Ecto neural progenitor cell (in vitro differentiated cells): ENCODE measurements at regions not wholly inside any gene's neighbourhood (a gene's known extent, or its start where the extent isn't known, plus 50 kb on each side); places are given as distances from the start of the nearest gene placed in this dataset.
"Not testable (repeated sequence)": the region's sequence is repeated elsewhere in the genome, so short reads cannot be mapped to it uniquely, and the experiment has no call there.

Experiments used
- DNase-seq: peaks from one replicate; pipeline ENCODE4 v3.0.0-alpha.2; 2018; ENCODE audit warnings: low spot score

DNA sequence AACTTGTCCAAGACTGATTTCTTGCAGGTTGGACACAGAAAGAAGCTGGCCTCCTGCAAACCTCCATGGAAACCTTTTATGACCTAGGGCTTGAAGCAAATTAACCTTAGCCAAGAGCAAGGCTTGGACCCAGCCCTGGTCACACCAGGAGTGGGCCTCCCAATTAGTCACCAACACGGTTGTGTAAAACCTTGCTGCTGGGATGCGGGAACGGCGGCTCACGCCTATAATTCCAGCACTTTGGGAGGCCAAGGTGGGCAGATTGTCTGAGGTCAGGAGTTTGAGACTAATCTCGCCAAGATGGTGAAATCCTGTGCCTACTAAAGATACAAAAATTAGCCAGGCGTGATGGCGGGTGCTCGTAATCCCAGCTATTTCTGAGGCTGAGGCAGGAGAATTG is 419.9 kb downstream of the AASDHPPT start:
- no peak for DNase-seq

DNA sequence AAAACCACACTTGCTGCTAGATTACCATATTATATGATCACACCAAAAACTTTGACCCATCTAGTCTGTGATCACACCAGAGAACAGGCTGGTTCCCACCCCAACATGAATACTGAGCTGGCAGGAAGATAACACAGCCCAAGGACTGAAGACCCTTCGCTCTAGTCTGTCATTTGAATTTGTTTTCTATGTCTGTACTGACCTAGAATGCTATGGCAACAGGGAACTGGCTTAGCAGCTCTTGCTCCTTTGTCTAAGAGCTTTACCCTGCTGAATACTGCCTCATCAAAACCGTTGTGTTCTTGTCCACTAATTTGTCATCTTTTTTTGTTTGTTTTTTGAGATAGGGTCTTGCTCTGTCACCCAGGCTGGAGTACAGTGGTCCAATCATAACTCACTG is 420.4 kb downstream of the AASDHPPT start:
- DNase-seq = no peak

DNA sequence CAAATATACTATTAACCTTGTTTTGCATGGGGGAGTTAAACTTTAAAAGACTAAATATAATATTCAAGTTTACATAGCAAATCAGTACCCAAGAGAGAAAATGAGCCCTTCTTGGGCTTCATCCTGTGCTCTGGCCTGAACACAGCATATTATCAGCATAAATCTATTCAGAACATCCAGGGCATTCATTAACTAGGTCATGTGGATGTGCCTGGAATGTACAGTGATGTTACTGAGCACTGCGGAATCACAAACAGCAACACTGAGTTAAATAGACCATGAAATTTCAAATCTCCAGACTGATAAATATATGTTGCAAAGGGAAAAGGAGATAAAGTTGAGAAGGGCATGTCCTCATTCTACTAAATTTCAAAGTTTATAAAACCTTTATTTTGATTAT is 426.4 kb downstream of the AASDHPPT start:
- DNase-seq = no peak

DNA sequence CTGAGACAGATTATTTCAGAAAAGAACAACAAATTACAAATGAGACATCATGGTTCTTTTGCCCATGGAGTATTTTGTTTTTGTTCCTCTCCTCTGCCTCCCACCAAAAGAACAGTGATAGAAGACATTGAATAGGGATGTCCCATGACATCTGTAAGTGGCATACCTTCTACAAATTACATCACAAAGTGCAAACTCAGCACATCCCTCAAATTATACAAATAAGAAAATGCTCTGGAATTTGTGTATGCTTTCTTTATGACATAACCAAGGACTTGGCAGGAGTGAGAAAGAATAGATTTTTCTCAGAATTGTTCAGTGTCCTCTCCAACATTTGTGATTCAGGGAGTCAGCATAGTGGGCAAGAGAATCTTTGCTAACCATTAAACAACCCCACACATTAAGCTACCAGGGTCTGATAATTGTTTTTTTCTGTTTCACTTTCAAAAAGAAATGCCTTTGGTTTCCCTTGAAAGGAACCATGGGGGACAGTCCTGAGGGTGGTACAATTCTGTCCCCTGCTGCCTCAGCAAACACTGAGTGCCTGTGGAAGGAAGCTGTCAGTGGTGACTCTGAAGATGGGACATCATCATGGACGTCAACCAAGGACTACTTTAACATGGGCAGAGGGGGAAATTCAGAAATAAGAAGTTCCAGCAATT is 430.3 kb downstream of the AASDHPPT start:
- DNase-seq = no peak

DNA sequence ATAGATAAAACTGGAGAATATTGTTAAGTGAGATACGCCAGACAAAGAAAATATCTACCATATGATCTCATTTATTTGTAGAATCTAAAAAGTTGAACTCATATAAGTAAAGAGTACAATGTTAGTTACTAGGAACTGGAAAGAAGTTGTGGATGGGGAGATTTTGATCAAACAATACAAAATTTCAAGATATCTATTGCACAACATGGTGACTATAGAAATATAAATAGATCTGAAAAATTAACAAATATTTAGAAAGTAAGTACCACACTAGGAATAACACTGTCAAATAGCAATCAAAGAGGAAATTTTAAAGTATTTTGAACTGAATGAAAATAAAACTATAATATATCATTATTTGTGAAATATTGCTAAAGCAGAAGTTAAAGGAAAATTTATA is 437.2 kb downstream of the AASDHPPT start:
- DNase-seq = no peak

DNA sequence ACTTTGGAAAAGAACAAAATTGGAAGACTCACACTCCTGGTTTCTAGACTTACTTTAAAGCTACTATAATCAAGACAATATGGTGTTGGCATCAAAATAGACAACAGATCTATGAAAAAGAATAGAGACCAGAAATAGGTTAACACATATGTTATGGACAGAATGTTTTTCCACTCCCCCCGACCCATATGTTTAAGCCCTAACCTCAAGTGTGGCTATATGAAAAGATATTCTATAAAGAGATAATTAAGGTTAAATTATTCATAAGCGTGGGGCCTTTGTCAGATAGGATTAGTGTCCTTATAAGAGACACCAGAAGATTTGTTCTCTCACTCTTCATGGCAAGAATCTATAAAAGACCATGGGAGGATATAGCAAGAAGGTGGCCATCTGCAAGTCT is 440.0 kb downstream of the AASDHPPT start:
- no peak for DNase-seq

DNA sequence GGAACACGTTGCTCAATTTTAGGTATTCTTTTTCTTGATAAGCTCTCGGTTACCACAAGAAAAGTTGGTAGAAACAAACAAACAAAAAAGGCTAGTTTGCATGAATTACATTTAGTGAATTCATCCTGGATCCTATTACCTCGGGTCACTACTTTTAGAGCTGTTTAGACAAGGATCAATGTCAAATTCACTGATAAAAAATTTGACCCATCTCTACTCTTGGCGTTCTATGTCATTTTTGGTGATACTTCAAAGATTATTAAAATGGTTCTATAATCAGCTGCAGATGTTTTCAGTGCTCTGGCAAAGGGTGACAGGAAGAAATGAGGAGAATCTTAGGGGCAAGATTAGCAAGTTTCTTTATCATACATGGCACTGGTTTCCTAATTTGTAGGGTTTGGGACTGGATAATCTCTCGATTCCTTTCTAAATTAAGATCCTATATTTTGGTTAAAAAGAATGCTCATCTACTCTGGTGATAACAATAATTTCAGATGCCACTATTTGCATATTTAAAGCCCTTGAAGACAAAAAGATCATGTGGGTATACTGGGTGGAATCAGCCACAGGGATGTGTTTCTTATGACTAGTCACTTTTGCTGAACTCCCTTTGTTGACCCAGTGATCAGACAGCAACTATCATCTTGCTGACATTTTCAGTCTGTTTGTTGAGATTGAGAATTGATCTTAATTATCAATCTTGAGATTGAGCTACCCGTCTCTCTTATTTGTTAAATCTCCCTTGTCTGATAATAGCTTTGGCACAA is 442.9 kb downstream of the AASDHPPT start:
- no peak for DNase-seq

DNA sequence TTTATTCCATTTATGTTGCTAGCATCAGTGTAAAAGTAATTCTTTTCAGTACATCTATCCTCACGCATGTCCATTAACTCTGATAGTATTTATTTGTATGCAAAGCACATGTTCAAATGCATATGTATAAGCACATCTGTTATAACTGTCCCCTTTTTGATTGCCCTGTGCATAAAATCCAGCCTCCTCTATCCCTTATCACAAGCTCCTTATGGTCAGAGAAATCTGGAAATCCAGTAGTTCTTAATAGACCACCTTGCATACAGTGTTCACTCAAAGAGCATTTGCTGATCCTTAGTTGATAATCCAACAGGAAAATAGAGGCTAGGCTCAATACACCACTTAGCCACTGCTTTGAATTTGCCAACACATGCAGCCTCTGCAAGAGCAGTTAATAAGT is 443.5 kb downstream of the AASDHPPT start:
- no peak for DNase-seq

DNA sequence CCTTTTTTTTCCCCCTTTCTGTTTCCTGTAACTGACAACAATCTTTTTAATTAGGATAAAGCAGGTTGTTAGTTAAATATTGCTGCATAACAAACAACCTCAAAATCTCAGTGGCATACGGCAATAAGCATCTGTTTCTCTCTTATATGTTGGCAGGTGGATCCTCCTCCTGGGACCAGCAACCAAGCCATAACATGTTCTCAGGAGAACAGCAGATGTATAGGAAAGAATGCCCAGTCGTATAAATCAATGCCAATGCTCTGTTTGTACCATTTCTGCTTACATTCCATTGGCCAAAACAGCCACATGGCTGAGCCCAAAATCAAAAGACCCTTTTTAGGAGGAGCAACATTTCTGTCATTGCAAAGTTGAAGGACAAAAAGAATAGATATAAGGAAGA is 445.7 kb downstream of the AASDHPPT start:
- DNase-seq = no peak

DNA sequence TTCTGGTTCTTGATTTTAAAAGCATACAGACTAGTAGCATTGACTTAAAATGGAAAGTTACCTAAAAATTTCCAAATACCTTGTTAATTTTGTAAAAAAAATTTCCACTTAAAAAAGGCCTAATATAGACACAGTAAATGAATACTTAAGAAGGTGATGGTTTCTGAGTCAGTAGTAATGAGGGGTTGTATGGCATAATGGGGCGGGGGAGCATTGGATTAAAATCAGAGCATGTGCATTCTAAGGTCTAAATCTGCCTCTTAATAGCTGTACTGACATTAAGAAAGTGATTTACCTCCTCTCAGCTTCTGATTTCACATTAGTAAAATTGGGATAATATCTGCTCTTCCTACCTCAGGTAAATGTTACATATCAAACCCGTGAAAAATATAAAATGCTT is 446.5 kb downstream of the AASDHPPT start:
- no peak for DNase-seq

DNA sequence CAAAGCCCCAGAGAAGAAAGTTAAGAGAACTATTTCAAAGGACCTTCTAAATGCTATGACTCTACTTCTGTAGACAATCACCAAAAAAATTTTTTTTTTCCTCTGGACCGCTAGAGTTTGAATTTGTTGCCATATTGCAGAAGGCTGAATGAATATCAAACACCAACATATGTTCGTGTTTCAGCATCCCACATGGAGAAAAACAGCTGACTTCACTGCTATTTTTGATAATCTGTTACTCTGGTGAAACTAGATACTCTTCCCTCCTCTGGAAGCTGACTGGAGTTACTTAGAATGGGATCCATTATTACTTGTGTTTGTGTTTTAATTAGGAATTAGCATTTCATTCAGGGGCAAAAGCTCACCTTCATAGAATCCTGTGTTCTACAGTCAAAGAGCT is 447.0 kb downstream of the AASDHPPT start:
- no peak for DNase-seq

DNA sequence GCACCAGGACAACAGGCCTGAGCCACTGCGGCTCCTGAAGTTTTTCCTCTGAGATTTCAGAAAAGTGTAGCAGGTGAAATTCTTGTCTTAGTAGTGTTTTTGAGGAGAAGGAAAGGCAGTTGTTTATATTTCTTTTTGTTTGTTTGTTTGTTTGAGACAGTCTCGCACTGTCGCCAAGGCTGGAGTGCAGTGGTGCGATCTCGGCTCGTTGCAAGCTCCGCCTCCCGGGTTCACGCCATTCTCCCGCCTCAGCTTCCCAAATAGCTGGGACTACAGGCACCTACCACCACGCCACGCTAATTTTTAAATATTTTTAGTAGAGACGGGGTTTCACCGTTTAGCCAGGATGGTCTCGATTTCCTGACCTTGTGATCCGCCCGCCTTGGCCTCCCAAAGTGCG is 454.2 kb downstream of the AASDHPPT start:
- DNase-seq = not testable (repeated sequence)

DNA sequence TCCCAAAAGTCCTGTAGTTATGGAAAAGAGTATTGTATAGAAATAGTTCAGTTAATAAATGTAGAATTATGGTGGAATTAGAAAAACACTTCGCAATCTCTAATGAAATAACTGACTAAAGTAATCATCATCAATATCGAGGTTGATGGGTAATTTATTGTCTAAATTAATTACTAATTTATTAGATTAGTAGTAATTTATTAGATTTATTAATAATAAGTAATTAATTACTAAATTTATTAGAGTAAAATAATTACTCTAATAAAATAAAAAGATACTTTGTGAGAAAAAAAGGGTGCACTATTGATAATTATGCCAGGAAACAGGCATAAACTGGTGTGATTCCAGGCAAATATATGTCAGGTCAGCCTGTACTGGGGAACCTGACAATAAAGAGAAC is 455.6 kb downstream of the AASDHPPT start:
- no peak for DNase-seq

DNA sequence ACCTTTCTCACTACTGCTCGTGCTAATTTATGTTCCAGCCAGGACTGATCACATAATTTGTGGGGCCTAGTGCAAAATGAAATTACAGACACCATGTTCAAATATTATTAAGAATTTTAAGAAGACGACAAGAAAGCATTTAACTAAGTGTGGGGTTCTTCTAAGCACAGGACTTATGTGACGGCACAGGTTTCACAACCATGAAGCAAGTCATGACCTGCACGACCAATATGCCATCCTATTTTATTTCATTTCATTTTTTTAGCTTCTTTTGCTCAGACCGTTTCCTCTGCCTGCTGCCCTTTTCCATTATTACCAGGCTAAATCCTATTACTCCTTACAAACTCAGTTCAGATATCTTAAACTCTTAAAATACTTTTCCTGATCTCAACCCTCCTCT is 462.5 kb downstream of the AASDHPPT start:
- no peak for DNase-seq

DNA sequence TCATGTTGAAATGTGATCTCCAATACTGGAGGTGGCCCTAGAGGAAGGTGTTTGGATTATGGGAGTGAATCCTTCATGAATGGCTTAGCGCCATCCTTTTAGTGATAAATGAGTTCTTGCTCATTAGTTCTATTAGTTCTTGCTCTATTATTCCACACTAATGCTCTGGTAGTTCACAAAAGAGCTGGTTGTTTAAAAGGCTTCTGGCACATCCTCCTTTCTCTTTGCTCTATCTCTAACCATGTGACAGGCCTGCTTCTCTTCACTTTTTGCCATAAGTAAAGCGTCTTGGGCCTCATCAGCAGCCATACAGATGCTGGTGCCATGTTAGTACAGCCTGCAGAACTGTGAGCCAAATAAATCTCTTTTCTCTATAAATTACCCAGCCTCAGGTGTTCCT is 469.9 kb downstream of the GUCY1A2 start:
- no peak for DNase-seq

DNA sequence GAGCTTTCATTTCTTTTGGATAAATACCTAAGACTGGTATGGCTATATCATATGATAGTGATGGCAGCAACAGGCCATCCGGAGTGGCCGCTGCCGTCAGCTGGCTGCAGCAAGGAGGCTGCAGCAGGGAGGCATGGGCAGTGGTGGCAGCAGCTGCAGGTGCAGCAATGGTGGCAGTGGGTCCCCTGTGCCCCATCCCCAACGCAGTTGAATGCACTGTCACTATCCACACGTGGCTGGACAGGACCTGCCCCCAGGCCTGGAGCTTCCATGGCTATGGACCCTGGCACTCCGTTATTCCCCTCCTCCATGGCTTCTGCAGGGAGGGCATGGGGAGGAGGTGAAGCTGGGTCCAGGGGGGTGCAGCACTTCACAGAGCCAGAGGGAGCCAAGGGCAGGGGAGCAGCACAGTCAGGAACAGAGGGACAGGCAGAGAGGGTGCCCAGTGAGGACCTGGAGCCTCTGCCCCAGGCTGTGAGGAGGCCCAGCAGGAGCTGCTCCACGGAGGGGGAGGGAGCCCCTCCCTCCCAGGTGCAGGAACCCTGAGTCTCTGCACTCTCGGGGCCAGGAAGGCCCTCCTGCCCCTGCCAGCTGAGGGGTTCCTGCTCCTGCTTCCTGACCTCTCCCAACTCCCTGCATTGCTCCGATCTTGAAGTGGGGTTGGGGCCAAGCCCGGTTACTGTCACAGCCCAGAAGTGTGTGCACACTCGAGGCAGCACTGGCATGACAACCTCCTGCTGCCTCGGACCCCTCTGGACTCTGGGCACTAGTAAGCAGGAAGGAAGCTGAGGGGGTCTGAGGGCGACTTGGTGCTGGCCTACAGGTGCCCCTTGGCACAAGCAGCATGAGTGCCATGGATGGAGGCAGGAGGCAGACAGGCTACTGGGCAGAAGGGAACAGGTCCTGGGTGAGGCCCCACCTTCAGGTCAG is 466.3 kb downstream of the GUCY1A2 start:
- no peak for DNase-seq

DNA sequence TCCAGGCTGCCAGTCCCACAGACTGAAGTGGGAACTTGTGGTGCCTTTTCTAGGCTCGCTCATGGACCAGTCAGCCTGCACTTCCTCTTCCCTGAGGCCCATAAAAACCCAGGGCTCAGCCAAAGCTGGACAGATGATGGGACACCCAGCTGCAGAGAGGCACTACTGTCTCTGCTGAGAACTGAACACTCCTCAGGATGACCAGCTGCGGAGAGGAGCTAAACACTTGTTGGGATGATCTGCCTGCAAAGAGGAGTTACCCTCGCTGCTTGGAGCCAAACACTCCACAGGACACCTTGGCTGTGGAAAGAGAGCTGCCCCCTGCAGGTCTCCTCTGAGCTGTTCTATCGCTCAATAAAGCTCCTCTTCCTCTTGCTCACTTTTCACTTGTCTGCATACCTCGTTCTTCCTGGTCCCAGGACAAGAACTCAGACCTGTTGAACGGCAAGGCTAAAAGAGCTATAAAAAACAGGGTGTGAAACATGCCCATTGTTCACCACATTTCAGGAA is 465.5 kb downstream of the GUCY1A2 start:
- DNase-seq = peak; percentile 56

DNA sequence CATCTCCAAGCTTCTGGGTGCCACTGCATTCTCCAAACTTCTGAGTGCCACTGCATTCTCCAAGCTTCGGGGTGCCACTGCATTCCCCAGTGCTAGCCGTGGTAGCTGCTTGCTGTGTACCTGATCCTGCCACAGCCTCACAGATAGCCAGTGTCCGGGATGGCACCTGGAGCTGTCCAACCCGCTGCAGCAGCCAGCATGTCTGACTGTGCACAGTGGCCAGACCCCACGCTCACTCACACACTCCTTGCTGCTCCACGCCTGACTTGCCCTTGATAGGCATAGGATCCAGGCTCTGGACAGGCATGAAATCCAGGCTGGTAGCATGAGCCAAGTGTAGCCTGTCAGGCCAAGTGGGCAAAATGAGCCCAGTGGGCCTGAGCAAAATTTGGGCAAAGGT is 465.0 kb downstream of the GUCY1A2 start:
- DNase-seq = no peak

DNA sequence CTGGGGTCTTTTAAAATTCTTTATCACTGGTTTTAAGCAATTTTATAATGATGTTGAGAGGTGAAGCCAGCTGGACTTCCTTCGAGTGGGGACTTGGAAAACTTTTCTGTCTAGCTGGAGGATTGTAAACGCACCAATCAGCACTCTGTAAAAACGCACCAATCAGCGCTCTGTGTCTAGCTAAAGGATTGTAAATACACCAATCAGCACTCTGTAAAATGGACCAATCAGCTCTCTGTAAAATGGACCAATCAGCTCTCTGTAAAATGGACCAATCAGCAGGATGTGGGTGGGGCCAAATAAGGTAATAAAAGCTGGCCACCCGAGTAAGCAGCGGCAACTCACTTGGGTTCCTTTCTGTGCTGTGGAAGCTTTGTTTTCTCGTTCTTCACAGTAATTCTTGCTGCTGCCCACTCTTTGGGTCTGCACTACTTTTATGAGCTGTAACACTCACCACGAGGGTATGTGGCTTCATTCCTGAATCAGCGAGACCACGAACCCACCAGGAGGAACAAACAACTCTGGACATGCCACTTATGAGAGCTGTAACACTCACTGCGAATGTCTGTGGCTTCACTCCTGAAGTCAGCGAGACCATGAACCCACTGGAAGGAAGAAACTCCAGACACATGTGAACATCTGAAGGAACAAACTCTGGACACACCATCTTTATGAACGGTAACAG is 462.6 kb downstream of the GUCY1A2 start:
- DNase-seq = not testable (repeated sequence)

DNA sequence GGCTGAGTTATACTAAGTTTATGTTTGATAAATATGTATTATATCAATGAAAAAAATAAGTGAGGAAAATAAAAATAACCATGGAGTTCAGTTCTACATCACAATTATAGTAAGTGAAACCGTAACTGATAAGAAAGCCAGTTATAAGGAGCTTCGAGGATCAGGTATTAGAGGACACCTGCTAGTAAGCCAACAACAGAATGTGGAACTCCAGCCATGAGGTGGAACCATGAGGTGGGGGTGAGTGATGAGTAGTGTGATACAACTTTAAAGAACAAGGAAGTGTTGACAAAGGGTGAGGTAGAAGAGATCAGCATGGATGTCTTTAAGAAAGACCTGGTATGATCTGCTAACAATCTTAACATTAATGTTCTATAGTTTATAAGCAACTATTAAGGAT is 452.9 kb downstream of the GUCY1A2 start:
- DNase-seq = no peak

DNA sequence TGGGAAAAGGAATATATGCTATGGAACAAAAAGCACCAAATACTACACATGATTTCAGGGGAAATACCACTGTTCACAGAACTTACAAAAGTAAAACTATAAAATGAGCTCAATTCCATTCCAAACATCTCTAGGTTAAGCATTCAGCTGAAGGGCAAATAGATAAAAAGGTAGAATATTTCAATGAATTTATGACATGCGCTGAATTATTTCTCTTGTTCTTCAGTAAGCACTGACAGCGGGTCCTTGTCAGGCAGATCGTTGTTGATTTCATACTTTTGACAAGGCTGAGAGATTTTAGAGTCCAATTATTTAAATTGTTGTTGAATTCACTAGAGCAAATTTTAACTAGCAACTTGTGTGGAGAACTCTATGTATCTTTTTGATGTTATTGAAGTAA is 449.6 kb downstream of the GUCY1A2 start:
- DNase-seq = no peak

DNA sequence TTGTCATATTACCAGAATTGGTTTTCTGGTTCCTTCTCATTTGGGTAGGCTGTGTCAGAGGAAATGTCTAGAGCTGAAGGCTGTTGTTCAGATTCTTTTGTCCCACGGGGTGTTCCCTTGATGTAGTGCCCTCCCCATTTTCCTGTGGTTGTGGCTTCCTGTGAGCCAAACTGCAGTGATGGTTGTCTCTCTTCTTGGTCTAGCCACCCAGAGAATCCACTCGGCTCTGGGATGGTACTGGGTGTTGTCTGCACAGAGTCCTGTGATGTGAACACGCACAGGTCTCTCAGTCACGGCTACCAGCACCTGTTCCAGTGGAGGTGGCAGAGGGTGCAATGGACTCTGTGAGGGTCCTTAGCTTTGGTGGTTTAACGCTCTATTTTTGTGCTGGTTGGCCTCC is 440.9 kb downstream of the GUCY1A2 start:
- DNase-seq = not testable (repeated sequence)
